HepG2 (cell line): ENCODE measurements at regions not wholly inside any gene's neighbourhood (a gene's known extent, or its start where the extent isn't known, plus 50 kb on each side); places are given as distances from the start of the nearest gene placed in this dataset.

Experiments used
- PAF1 ChIP-seq: IDR thresholded peaks from 2 replicates; pipeline ENCODE4 v1.6.1; 2016; ENCODE audit warnings: missing genetic modification reagents, missing compliant biosample characterization
- POLR2A ChIP-seq, 2 experiments: IDR thresholded peaks; 2 replicates each; pipeline ENCODE4 v1.6.1; 2011; ENCODE audit warnings: low read depth in 2 of 2, low read length in 2 of 2, mild to moderate bottlenecking in 1 of 2, moderate library complexity in 1 of 2; ENCODE audit not compliant: insufficient read depth in 1 of 2
- POLR2AphosphoS5 ChIP-seq: IDR thresholded peaks from 2 replicates; pipeline ENCODE4 v1.6.1; 2012; ENCODE audit warnings: low read depth, low read length
- SMARCC2 ChIP-seq: fragments of 450-650 bp; IDR thresholded peaks from 2 replicates; pipeline ENCODE4 v1.6.1; 2017; ENCODE audit warnings: antibody characterized with exemption, mild to moderate bottlenecking
- TEAD2 ChIP-seq: sonication (generic); formaldehyde crosslinking; IDR thresholded peaks from 2 replicates; pipeline ENCODE4 v1.9.0; 2021; ENCODE audit warnings: missing genetic modification reagents
- ZNF24 ChIP-seq: fragments of 450-650 bp; IDR thresholded peaks from 2 replicates; pipeline ENCODE4 v1.6.1; 2017; ENCODE audit warnings: antibody characterized with exemption, mild to moderate bottlenecking
- ZNF569 ChIP-seq: sonication (generic); formaldehyde crosslinking; IDR thresholded peaks from 2 replicates; pipeline ENCODE4 v1.5.0; 2020; ENCODE audit warnings: mild to moderate bottlenecking, missing genetic modification reagents, moderate library complexity, borderline replicate concordance
- ZNF589 ChIP-seq: sonication (generic); formaldehyde crosslinking; conservative IDR thresholded peaks from 2 replicates; pipeline ENCODE4 v1.8.0; 2022; ENCODE audit warnings: mild to moderate bottlenecking, moderate library complexity, missing genetic modification reagents
- ZNF703 ChIP-seq: sonication (generic); formaldehyde crosslinking; IDR thresholded peaks from 2 replicates; pipeline ENCODE4 v1.5.1; 2020; ENCODE audit warnings: missing genetic modification reagents, mild to moderate bottlenecking, moderate library complexity, borderline replicate concordance
- TF ChIP-seq, protein P1 (sequence below): sonication (generic); formaldehyde crosslinking; IDR thresholded peaks from 2 replicates; pipeline ENCODE4 v1.9.0; 2022; ENCODE audit warnings: low read depth, missing genetic modification reagents
- TF ChIP-seq, protein P2 (sequence below): sonication (generic); formaldehyde crosslinking; IDR thresholded peaks from 2 replicates; pipeline ENCODE4 v1.5.0; 2020; ENCODE audit warnings: mild to moderate bottlenecking, missing genetic modification reagents, moderate library complexity

DNA sequence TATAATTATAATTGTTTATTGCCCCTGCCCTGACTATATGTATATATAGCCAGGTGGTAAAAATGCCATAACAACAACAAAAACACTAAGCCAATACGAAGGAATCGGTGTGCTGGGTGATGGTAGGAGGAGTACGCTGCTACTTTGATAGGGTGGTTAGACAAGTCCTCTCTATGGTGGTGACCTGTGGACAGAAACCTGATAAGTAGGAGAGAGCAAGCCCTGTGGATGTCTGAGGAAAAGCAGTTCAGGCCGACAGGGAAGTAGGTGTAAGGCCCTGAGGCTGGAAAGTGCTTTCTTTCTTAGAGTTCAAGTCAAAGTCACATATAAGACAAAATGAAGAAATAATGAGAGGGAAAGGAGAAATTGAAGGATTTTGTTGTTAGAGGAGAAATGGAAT lies 823.8 kb upstream of the CELF2 start:
- no peak for TF ChIP-seq TEAD2 (CRISPR knock-in tag)
- TF ChIP-seq ZNF569 (CRISPR knock-in tag) = no peak
- TF ChIP-seq ZNF24 = no peak
- no peak for TF ChIP-seq POLR2AphosphoS5
- TF ChIP-seq ZNF703 (CRISPR knock-in tag) = no peak
- TF ChIP-seq SMARCC2 = no peak
- TF ChIP-seq, protein P1, sequence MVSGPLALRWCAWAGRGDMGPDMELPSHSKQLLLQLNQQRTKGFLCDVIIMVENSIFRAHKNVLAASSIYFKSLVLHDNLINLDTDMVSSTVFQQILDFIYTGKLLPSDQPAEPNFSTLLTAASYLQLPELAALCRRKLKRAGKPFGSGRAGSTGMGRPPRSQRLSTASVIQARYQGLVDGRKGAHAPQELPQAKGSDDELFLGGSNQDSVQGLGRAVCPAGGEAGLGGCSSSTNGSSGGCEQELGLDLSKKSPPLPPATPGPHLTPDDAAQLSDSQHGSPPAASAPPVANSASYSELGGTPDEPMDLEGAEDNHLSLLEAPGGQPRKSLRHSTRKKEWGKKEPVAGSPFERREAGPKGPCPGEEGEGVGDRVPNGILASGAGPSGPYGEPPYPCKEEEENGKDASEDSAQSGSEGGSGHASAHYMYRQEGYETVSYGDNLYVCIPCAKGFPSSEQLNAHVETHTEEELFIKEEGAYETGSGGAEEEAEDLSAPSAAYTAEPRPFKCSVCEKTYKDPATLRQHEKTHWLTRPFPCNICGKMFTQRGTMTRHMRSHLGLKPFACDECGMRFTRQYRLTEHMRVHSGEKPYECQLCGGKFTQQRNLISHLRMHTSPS (CRISPR knock-in tag) = no peak
- TF ChIP-seq POLR2A (IDR thresholded peaks at IDR 0.05; ENCODE audit: insufficient read depth in 1 of 2, low read depth in 2 of 2, low read length in 2 of 2) = no peak
- no peak for TF ChIP-seq ZNF589 (CRISPR knock-in tag)
- TF ChIP-seq, protein P2, sequence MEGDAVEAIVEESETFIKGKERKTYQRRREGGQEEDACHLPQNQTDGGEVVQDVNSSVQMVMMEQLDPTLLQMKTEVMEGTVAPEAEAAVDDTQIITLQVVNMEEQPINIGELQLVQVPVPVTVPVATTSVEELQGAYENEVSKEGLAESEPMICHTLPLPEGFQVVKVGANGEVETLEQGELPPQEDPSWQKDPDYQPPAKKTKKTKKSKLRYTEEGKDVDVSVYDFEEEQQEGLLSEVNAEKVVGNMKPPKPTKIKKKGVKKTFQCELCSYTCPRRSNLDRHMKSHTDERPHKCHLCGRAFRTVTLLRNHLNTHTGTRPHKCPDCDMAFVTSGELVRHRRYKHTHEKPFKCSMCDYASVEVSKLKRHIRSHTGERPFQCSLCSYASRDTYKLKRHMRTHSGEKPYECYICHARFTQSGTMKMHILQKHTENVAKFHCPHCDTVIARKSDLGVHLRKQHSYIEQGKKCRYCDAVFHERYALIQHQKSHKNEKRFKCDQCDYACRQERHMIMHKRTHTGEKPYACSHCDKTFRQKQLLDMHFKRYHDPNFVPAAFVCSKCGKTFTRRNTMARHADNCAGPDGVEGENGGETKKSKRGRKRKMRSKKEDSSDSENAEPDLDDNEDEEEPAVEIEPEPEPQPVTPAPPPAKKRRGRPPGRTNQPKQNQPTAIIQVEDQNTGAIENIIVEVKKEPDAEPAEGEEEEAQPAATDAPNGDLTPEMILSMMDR (CRISPR knock-in tag) = no peak
- no peak for TF ChIP-seq PAF1 (CRISPR knock-in tag)
